ENCODE measurements at regions not wholly inside any gene's neighbourhood (a gene's known extent, or its start where the extent isn't known, plus 50 kb on each side); places are given as distances from the start of the nearest gene placed in this dataset.
A peak's percentile ranks its signal among the peaks of the same experiment; 100 is the strongest.

GRCh38 chr3:72088486-72089025, 303.6 kb upstream of the PROK2 start:
- no peak for DNase-seq
- Histone ChIP-seq H3K27me3 (ENCODE audit: insufficient read depth, low read length) (no peaks in the 10 kb centered on the region), H3K4me1 (ENCODE audit: insufficient read depth, low read length) (no peaks in the 10 kb centered on the region), H3K36me3 (ENCODE audit: insufficient read depth, low read length) (no peaks in the 10 kb centered on the region), H3K4me3 (ENCODE audit: low read length in 2 of 2) (no peak overlapping the region), H3K27ac (ENCODE audit: low read depth, low read length) (no peak overlapping the region), H3K9me3 (ENCODE audit: control insufficient read depth in 1 of 2, low read length in 2 of 2) (no peaks in the 10 kb centered on the region)
- H3K27me3 Mint-ChIP-seq: no peaks in the 10 kb centered on the region
- POLR2A ChIA-PET (ENCODE audit: partially characterized antibody): no interaction called here
- H3K4me1 Mint-ChIP-seq: peaks cover 0 to 1% (median 0%) of the 10 kb centered on the region in 4 donors
- intact Hi-C loops (cut with micrococcal nuclease): no loop called here
- H3K9me3 Mint-ChIP-seq: no peaks in the 10 kb centered on the region
- no peak overlapping the region for H3K4me3 Mint-ChIP-seq
- no peaks in the 10 kb centered on the region for H3K36me3 Mint-ChIP-seq
- CTCF ChIA-PET (ENCODE audit: partially characterized antibody): no interaction called here
- peak overlapping the region in 1 of 7 donors; percentile 43 for H3K27ac Mint-ChIP-seq

- H3K27ac ChIP-seq (ENCODE audit: low read depth, low read length): no peak overlapping the region
Observed at GRCh38 chr3:72087420-72087819, 302.5 kb upstream of the PROK2 start.

GRCh38 chr3:72086743-72087087, 301.8 kb upstream of the PROK2 start:
- Mint-ChIP-seq H3K9me3 (no peaks in the 10 kb centered on the region), H3K36me3 (no peaks in the 10 kb centered on the region), H3K4me3 (no peak overlapping the region), H3K27ac (no peak overlapping the region), H3K27me3 (no peaks in the 10 kb centered on the region), H3K4me1 (peaks cover 0 to 9% (median 0%) of the 10 kb centered on the region in 4 donors)
- intact Hi-C loops (cut with micrococcal nuclease): no loop called here
- no peaks in the 10 kb centered on the region for H3K36me3 ChIP-seq (ENCODE audit: insufficient read depth, low read length)
- ChIA-PET POLR2A (ENCODE audit: partially characterized antibody) (no interaction called here), CTCF (ENCODE audit: partially characterized antibody) (no interaction called here)
- DNase-seq: no peak
- H3K27me3 ChIP-seq (ENCODE audit: insufficient read depth, low read length): no peaks in the 10 kb centered on the region
- no peaks in the 10 kb centered on the region for H3K9me3 ChIP-seq (ENCODE audit: control insufficient read depth in 1 of 2, low read length in 2 of 2)
- no peak overlapping the region for H3K27ac ChIP-seq (ENCODE audit: low read depth, low read length)
- no peak overlapping the region for H3K4me3 ChIP-seq (ENCODE audit: low read length in 2 of 2)
- no peaks in the 10 kb centered on the region for H3K4me1 ChIP-seq (ENCODE audit: insufficient read depth, low read length)

More at GRCh38 chr3:72087420-72087819, 302.5 kb upstream of the PROK2 start:
- Mint-ChIP-seq H3K36me3 (no peaks in the 10 kb centered on the region), H3K9me3 (no peaks in the 10 kb centered on the region), H3K4me3 (no peak overlapping the region), H3K4me1 (peaks cover 0 to 9% (median 0%) of the 10 kb centered on the region in 4 donors), H3K27me3 (no peaks in the 10 kb centered on the region), H3K27ac (no peak overlapping the region)
- Histone ChIP-seq H3K27me3 (ENCODE audit: insufficient read depth, low read length) (no peaks in the 10 kb centered on the region), H3K36me3 (ENCODE audit: insufficient read depth, low read length) (no peaks in the 10 kb centered on the region), H3K4me3 (ENCODE audit: low read length in 2 of 2) (no peak overlapping the region), H3K9me3 (ENCODE audit: control insufficient read depth in 1 of 2, low read length in 2 of 2) (no peaks in the 10 kb centered on the region), H3K4me1 (ENCODE audit: insufficient read depth, low read length) (no peaks in the 10 kb centered on the region)
- ChIA-PET CTCF (ENCODE audit: partially characterized antibody) (no interaction called here), POLR2A (ENCODE audit: partially characterized antibody) (no interaction called here)
- intact Hi-C loops (cut with micrococcal nuclease): no loop called here
- no peak for DNase-seq

GRCh38 chr3:72086042-72086742, 301.2 kb upstream of the PROK2 start:
- Mint-ChIP-seq H3K4me3 (no peak overlapping the region), H3K27ac (no peak overlapping the region), H3K27me3 (no peaks in the 10 kb centered on the region), H3K4me1 (peaks cover 0 to 9% (median 0%) of the 10 kb centered on the region in 4 donors), H3K36me3 (no peaks in the 10 kb centered on the region), H3K9me3 (no peaks in the 10 kb centered on the region)
- DNase-seq: no peak
- POLR2A ChIA-PET (ENCODE audit: partially characterized antibody): no interaction called here
- Histone ChIP-seq H3K27ac (ENCODE audit: low read depth, low read length) (no peak overlapping the region), H3K27me3 (ENCODE audit: insufficient read depth, low read length) (no peaks in the 10 kb centered on the region), H3K4me1 (ENCODE audit: insufficient read depth, low read length) (no peaks in the 10 kb centered on the region), H3K4me3 (ENCODE audit: low read length in 2 of 2) (no peak overlapping the region), H3K9me3 (ENCODE audit: control insufficient read depth in 1 of 2, low read length in 2 of 2) (no peaks in the 10 kb centered on the region), H3K36me3 (ENCODE audit: insufficient read depth, low read length) (no peaks in the 10 kb centered on the region)
- CTCF ChIA-PET (ENCODE audit: partially characterized antibody): no interaction called here
- intact Hi-C loops (cut with micrococcal nuclease): no loop called here

GRCh38 chr3:72085036-72085435, 300.1 kb upstream of the PROK2 start:
- Mint-ChIP-seq H3K4me1 (peaks cover 0 to 9% (median 0%) of the 10 kb centered on the region in 4 donors), H3K27me3 (no peaks in the 10 kb centered on the region), H3K9me3 (no peaks in the 10 kb centered on the region), H3K36me3 (no peaks in the 10 kb centered on the region), H3K4me3 (no peak overlapping the region), H3K27ac (no peak overlapping the region)
- Histone ChIP-seq H3K27ac (ENCODE audit: low read depth, low read length) (no peak overlapping the region), H3K27me3 (ENCODE audit: insufficient read depth, low read length) (no peaks in the 10 kb centered on the region), H3K4me1 (ENCODE audit: insufficient read depth, low read length) (no peaks in the 10 kb centered on the region), H3K4me3 (ENCODE audit: low read length in 2 of 2) (no peak overlapping the region), H3K36me3 (ENCODE audit: insufficient read depth, low read length) (no peaks in the 10 kb centered on the region), H3K9me3 (ENCODE audit: control insufficient read depth in 1 of 2, low read length in 2 of 2) (no peaks in the 10 kb centered on the region)
- POLR2A ChIA-PET (ENCODE audit: partially characterized antibody): no interaction called here
- CTCF ChIA-PET (ENCODE audit: partially characterized antibody): no interaction called here
- no peak for DNase-seq
- intact Hi-C loops (cut with micrococcal nuclease): no loop called here

- Mint-ChIP-seq H3K36me3 (no peaks in the 10 kb centered on the region), H3K9me3 (no peaks in the 10 kb centered on the region), H3K27me3 (no peaks in the 10 kb centered on the region), H3K4me3 (no peak overlapping the region), H3K4me1 (peaks cover 0 to 9% (median under 1%) of the 10 kb centered on the region in 4 donors), H3K27ac (no peak overlapping the region)
- no peak for DNase-seq
- CTCF ChIA-PET (ENCODE audit: partially characterized antibody): no interaction called here
- Histone ChIP-seq H3K27me3 (ENCODE audit: insufficient read depth, low read length) (no peaks in the 10 kb centered on the region), H3K27ac (ENCODE audit: low read depth, low read length) (no peak overlapping the region), H3K4me3 (ENCODE audit: low read length in 2 of 2) (no peak overlapping the region), H3K9me3 (ENCODE audit: control insufficient read depth in 1 of 2, low read length in 2 of 2) (no peaks in the 10 kb centered on the region), H3K4me1 (ENCODE audit: insufficient read depth, low read length) (no peaks in the 10 kb centered on the region), H3K36me3 (ENCODE audit: insufficient read depth, low read length) (no peaks in the 10 kb centered on the region)
- intact Hi-C loops (cut with micrococcal nuclease): no loop called here
- POLR2A ChIA-PET (ENCODE audit: partially characterized antibody): no interaction called here
Observed at GRCh38 chr3:72082776-72083462, 298.0 kb upstream of the PROK2 start.

- DNase-seq: no peak
- intact Hi-C loops (cut with micrococcal nuclease): no loop called here
- ChIA-PET CTCF (ENCODE audit: partially characterized antibody) (no interaction called here), POLR2A (ENCODE audit: partially characterized antibody) (no interaction called here)
- Mint-ChIP-seq H3K4me3 (no peak overlapping the region), H3K4me1 (peaks cover 0 to 9% (median under 1%) of the 10 kb centered on the region in 4 donors), H3K27me3 (peaks cover 0 to under 1% of the 10 kb centered on the region in 2 donors), H3K9me3 (peaks cover 0 to 4% (median 0%) of the 10 kb centered on the region in 8 donors), H3K27ac (no peak overlapping the region), H3K36me3 (no peaks in the 10 kb centered on the region)
- Histone ChIP-seq H3K4me1 (ENCODE audit: insufficient read depth, low read length) (no peaks in the 10 kb centered on the region), H3K27ac (ENCODE audit: low read depth, low read length) (no peak overlapping the region), H3K27me3 (ENCODE audit: insufficient read depth, low read length) (no peaks in the 10 kb centered on the region), H3K36me3 (ENCODE audit: insufficient read depth, low read length) (no peaks in the 10 kb centered on the region), H3K4me3 (ENCODE audit: low read length in 2 of 2) (no peak overlapping the region), H3K9me3 (ENCODE audit: control insufficient read depth in 1 of 2, low read length in 2 of 2) (no peaks in the 10 kb centered on the region)
Observed at GRCh38 chr3:72082186-72082715, 297.3 kb upstream of the PROK2 start.

Data from CD4-positive, alpha-beta memory T cell (primary cell).